Gastrocnemius medialis (tissue), 4 donors: ENCODE measurements at regions not wholly inside any gene's neighbourhood (a gene's known extent, or its start where the extent isn't known, plus 50 kb on each side); places are given as distances from the start of the nearest gene placed in this dataset.

Experiments
- CTCF ChIP-seq, 5 experiments: fragments of 450-650 bp in 3 of 5; fragments of 200-600 bp in 2 of 5; sonication (generic) in 2 of 5; IDR thresholded peaks in 4 of 5; conservative IDR thresholded peaks in 1 of 5; 1 replicate in 4 of 5; 2 replicates in 1 of 5; pipeline ENCODE4 v1.5.1; 2016 to 2019; ENCODE audit warnings: antibody characterized with exemption in 5 of 5, mild to moderate bottlenecking in 3 of 5, moderate library complexity in 3 of 5
- POLR2A ChIP-seq, 2 donors: fragments of 450-650 bp; IDR thresholded peaks; one replicate each; pipeline ENCODE4 v1.6.1; 2017; ENCODE audit warnings: antibody characterized with exemption in 2 of 2, mild to moderate bottlenecking in 2 of 2, moderate library complexity in 2 of 2

DNA sequence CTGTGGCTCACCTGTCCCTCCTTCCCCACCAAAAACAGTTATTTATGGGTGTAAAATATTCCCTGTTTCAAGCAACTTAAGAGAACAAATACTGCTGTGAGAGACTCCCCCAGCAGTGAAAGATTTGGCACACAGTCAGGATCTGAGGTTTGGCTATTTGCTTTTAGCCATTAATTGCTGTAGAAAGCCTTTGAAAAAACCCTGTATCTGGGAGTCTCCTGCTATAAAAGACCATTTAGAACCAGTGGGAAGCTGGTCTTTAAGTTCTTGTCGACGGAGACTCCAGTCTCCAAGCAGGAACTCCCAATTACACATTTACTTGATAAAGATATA, 55.1 kb upstream of the PCSK6 start:
- TF ChIP-seq POLR2A (IDR thresholded peaks at IDR 0.05): no peak
- no peak for TF ChIP-seq CTCF (IDR thresholded peaks at IDR 0.05 in 4 of 5, conservative IDR thresholded peaks at IDR 0.05 in 1 of 5)
